ENCODE measurements at regions not wholly inside any gene's neighbourhood (a gene's known extent, or its start where the extent isn't known, plus 50 kb on each side); places are given as distances from the start of the nearest gene placed in this dataset.

GRCh38 chr6:105680131-105680530 lies 277.2 kb upstream of the PREP start:
- no peak for DNase-seq (ENCODE audit: low spot score)
- TF ChIP-seq CTCF (IDR thresholded peaks at IDR 0.05; ENCODE audit: poor library complexity, severe bottlenecking): no peak

GRCh38 chr6:105678516-105678915 lies 275.6 kb upstream of the PREP start:
- Histone ChIP-seq H3K36me3 (ENCODE audit: low read depth) (no peaks in the 10 kb centered on the region), H3K9me3 (ENCODE audit: severe bottlenecking) (no peaks in the 10 kb centered on the region), H3K27ac (ENCODE audit: poor library complexity, severe bottlenecking) (no peak overlapping the region), H3K4me3 (ENCODE audit: severe bottlenecking) (no peak overlapping the region), H3K27me3 (ENCODE audit: insufficient read depth, poor library complexity, severe bottlenecking) (no peaks in the 10 kb centered on the region), H3K4me1 (ENCODE audit: insufficient read depth, poor library complexity, severe bottlenecking) (peaks cover 12% of the 10 kb centered on the region)
- TF ChIP-seq CTCF (IDR thresholded peaks at IDR 0.05; ENCODE audit: poor library complexity, severe bottlenecking): no peak
- DNase-seq (ENCODE audit: low spot score) (no peak), ATAC-seq (ENCODE audit: low read depth) (peak; percentile 35; the same call in 1 of the 3 replicates)

More at GRCh38 chr6:105680131-105680530, 277.2 kb upstream of the PREP start:
- ATAC-seq (ENCODE audit: low read depth): no peak
- no peaks in the 10 kb centered on the region for H3K9me3 ChIP-seq (ENCODE audit: severe bottlenecking)
- H3K4me3 ChIP-seq (ENCODE audit: severe bottlenecking): no peak overlapping the region
- H3K4me1 ChIP-seq (ENCODE audit: insufficient read depth, poor library complexity, severe bottlenecking): peaks cover 12% of the 10 kb centered on the region
- H3K27me3 ChIP-seq (ENCODE audit: insufficient read depth, poor library complexity, severe bottlenecking): no peaks in the 10 kb centered on the region
- no peak overlapping the region for H3K27ac ChIP-seq (ENCODE audit: poor library complexity, severe bottlenecking)
- H3K36me3 ChIP-seq (ENCODE audit: low read depth): no peaks in the 10 kb centered on the region

- no peaks in the 10 kb centered on the region for H3K9me3 ChIP-seq (ENCODE audit: severe bottlenecking)
- no peak for DNase-seq (ENCODE audit: low spot score)
- peaks cover 12% of the 10 kb centered on the region for H3K4me1 ChIP-seq (ENCODE audit: insufficient read depth, poor library complexity, severe bottlenecking)
- H3K27me3 ChIP-seq (ENCODE audit: insufficient read depth, poor library complexity, severe bottlenecking): no peaks in the 10 kb centered on the region
- H3K27ac ChIP-seq (ENCODE audit: poor library complexity, severe bottlenecking): no peak overlapping the region
- H3K4me3 ChIP-seq (ENCODE audit: severe bottlenecking): no peak overlapping the region
- TF ChIP-seq CTCF (IDR thresholded peaks at IDR 0.05; ENCODE audit: poor library complexity, severe bottlenecking): no peak
- H3K36me3 ChIP-seq (ENCODE audit: low read depth): no peaks in the 10 kb centered on the region
- ATAC-seq (ENCODE audit: low read depth): no peak
Observed at GRCh38 chr6:105677671-105678475, 275.0 kb upstream of the PREP start.

GRCh38 chr6:105676857-105677256 lies 274.0 kb upstream of the PREP start:
- TF ChIP-seq CTCF (IDR thresholded peaks at IDR 0.05; ENCODE audit: poor library complexity, severe bottlenecking): no peak
- no peaks in the 10 kb centered on the region for H3K27me3 ChIP-seq (ENCODE audit: insufficient read depth, poor library complexity, severe bottlenecking)
- no peaks in the 10 kb centered on the region for H3K36me3 ChIP-seq (ENCODE audit: low read depth)
- ATAC-seq (ENCODE audit: low read depth) (no peak), DNase-seq (ENCODE audit: low spot score) (no peak)
- no peak overlapping the region for H3K27ac ChIP-seq (ENCODE audit: poor library complexity, severe bottlenecking)
- H3K4me1 ChIP-seq (ENCODE audit: insufficient read depth, poor library complexity, severe bottlenecking): peaks cover 12% of the 10 kb centered on the region
- H3K9me3 ChIP-seq (ENCODE audit: severe bottlenecking): no peaks in the 10 kb centered on the region
- no peak overlapping the region for H3K4me3 ChIP-seq (ENCODE audit: severe bottlenecking)

All from RWPE2 (cell line).